H9 (cell line): ENCODE measurements at regions not wholly inside any gene's neighbourhood (a gene's known extent, or its start where the extent isn't known, plus 50 kb on each side); places are given as distances from the start of the nearest gene placed in this dataset.

Experiments
- DNase-seq: peaks from one replicate; pipeline ENCODE4 v3.0.0-alpha.2; 2017
- H2AFZ ChIP-seq: one replicate; pipeline ENCODE4 v1.6.1; 2013; ENCODE audit warnings: mild to moderate bottlenecking, low read length, control low read depth, moderate library complexity
- H2AK5ac ChIP-seq: 2 replicates; pipeline ENCODE4 v1.6.1; 2013; ENCODE audit warnings: low read length, control low read depth, mixed read lengths; ENCODE audit not compliant: insufficient read length
- H2BK120ac ChIP-seq: one replicate; pipeline ENCODE4 v1.6.1; 2013; ENCODE audit warnings: low read depth, mild to moderate bottlenecking, low read length, control low read depth, inconsistent platforms; ENCODE audit not compliant: poor library complexity, severe bottlenecking
- H2BK12ac ChIP-seq: 2 replicates; pipeline ENCODE4 v1.6.1; 2013; ENCODE audit warnings: low read length, control low read depth, mixed read lengths, low read depth; ENCODE audit not compliant: insufficient read length
- H2BK15ac ChIP-seq: 2 replicates; pipeline ENCODE4 v1.6.1; 2013; ENCODE audit warnings: low read depth, low read length, control low read depth
- H2BK20ac ChIP-seq: one replicate; pipeline ENCODE4 v1.6.1; 2013; ENCODE audit warnings: low read depth, mild to moderate bottlenecking, low read length, control low read depth, inconsistent platforms; ENCODE audit not compliant: poor library complexity, severe bottlenecking
- H2BK5ac ChIP-seq: 2 replicates; pipeline ENCODE4 v1.6.1; 2013; ENCODE audit warnings: low read length, control low read depth, mixed read lengths; ENCODE audit not compliant: insufficient read length
- H3K14ac ChIP-seq: 2 replicates; pipeline ENCODE4 v1.6.1; 2013; ENCODE audit warnings: low read length, control low read depth; ENCODE audit not compliant: insufficient read depth
- H3K18ac ChIP-seq: 2 replicates; pipeline ENCODE4 v1.6.1; 2013; ENCODE audit warnings: low read depth, mild to moderate bottlenecking, mixed read lengths, low read length, control low read depth; ENCODE audit not compliant: insufficient read length
- H3K23ac ChIP-seq: 2 replicates; pipeline ENCODE4 v1.6.1; 2013; ENCODE audit warnings: low read length, control low read depth, mixed read lengths, low read depth; ENCODE audit not compliant: insufficient read length
- H3K23me2 ChIP-seq: 2 replicates; pipeline ENCODE4 v1.6.1; 2013; ENCODE audit warnings: low read depth, mild to moderate bottlenecking, mixed read lengths, low read length, control low read depth; ENCODE audit not compliant: insufficient read length, poor library complexity, severe bottlenecking
- H3K27ac ChIP-seq: 2 replicates; pipeline ENCODE4 v1.5.1; 2013; ENCODE audit warnings: low read length, control low read depth, mixed read lengths, low read depth; ENCODE audit not compliant: insufficient read length
- H3K27me3 ChIP-seq: 2 replicates; pipeline ENCODE4 v1.6.1; 2013; ENCODE audit warnings: low read length, control low read depth, inconsistent platforms; ENCODE audit not compliant: insufficient read depth
- H3K4ac ChIP-seq: 2 replicates; pipeline ENCODE4 v1.6.1; 2013; ENCODE audit warnings: low read depth, mild to moderate bottlenecking, control low read depth, inconsistent platforms, low read length, moderate library complexity
- H3K4me1 ChIP-seq: 2 replicates; pipeline ENCODE4 v1.6.1; 2013; ENCODE audit warnings: low read length, control low read depth, inconsistent platforms; ENCODE audit not compliant: insufficient read depth
- H3K4me2 ChIP-seq: 2 replicates; pipeline ENCODE4 v1.6.1; 2013; ENCODE audit warnings: low read length, control low read depth, mixed read lengths; ENCODE audit not compliant: insufficient read length, insufficient read depth
- H3K56ac ChIP-seq: 2 replicates; pipeline ENCODE4 v1.6.1; 2013; ENCODE audit warnings: low read depth, mild to moderate bottlenecking, mixed read lengths, low read length, control low read depth; ENCODE audit not compliant: insufficient read length
- H3K79me1 ChIP-seq: 2 replicates; pipeline ENCODE4 v1.6.1; 2013; ENCODE audit warnings: low read depth, mild to moderate bottlenecking, moderate library complexity, low read length, control low read depth, inconsistent platforms; ENCODE audit not compliant: insufficient read depth, poor library complexity, severe bottlenecking
- H3K79me2 ChIP-seq: 2 replicates; pipeline ENCODE4 v1.6.1; 2013; ENCODE audit warnings: low read length, control low read depth, inconsistent platforms; ENCODE audit not compliant: insufficient read depth
- H3K9ac ChIP-seq: 2 replicates; pipeline ENCODE4 v1.6.1; 2013; ENCODE audit warnings: low read length, control low read depth, mixed read lengths; ENCODE audit not compliant: insufficient read length; ENCODE audit errors: extremely low read depth
- H3K9me3 ChIP-seq: one replicate; pipeline ENCODE4 v1.6.1; 2013; ENCODE audit warnings: low read depth, low read length, inconsistent platforms; ENCODE audit not compliant: control insufficient read depth
- H3T11ph ChIP-seq: one replicate; pipeline ENCODE4 v1.6.1; 2013; ENCODE audit warnings: mild to moderate bottlenecking, low read length, control low read depth, inconsistent platforms
- H4K20me1 ChIP-seq: one replicate; pipeline ENCODE4 v1.6.1; 2013; ENCODE audit not compliant: control insufficient read depth, insufficient read length, insufficient read depth
- H4K5ac ChIP-seq: 2 replicates; pipeline ENCODE4 v1.6.1; 2013; ENCODE audit warnings: low read depth, mild to moderate bottlenecking, mixed read lengths, low read length, control low read depth; ENCODE audit not compliant: insufficient read length
- H4K8ac ChIP-seq: replicated peaks from 2 replicates; pipeline ENCODE4 v1.6.1; 2013; ENCODE audit warnings: low read length, control low read depth, mixed read lengths, low read depth; ENCODE audit not compliant: insufficient read length
- H4K91ac ChIP-seq: 2 replicates; pipeline ENCODE4 v1.6.1; 2013; ENCODE audit warnings: low read depth, mild to moderate bottlenecking, moderate library complexity, mixed read lengths, low read length, control low read depth; ENCODE audit not compliant: insufficient read length
- H3K27ac Mint-ChIP-seq, 3 experiments: 2 replicates in 2 of 3; 3 replicates in 1 of 3; pipeline ENCODE4 v1.8.0; 2020 to 2021; ENCODE audit warnings: mixed read lengths in 3 of 3, mild to moderate bottlenecking in 1 of 3, moderate library complexity in 1 of 3
- H3K27me3 Mint-ChIP-seq: 2 replicates; pipeline ENCODE4 v1.8.0; 2021; ENCODE audit warnings: low read depth, mild to moderate bottlenecking, moderate library complexity, mixed read lengths
- H3K36me3 Mint-ChIP-seq, 3 experiments: 2 replicates in 2 of 3; 3 replicates in 1 of 3; pipeline ENCODE4 v1.8.0; 2020 to 2021; ENCODE audit warnings: low read depth in 3 of 3, mixed read lengths in 3 of 3; ENCODE audit not compliant: insufficient read depth in 1 of 3
- H3K4me1 Mint-ChIP-seq, 2 experiments: 2 replicates each; pipeline ENCODE4 v1.8.0; 2020; ENCODE audit warnings: mixed read lengths in 2 of 2
- H3K4me3 Mint-ChIP-seq, 2 experiments: 2 replicates in 1 of 2; 3 replicates in 1 of 2; pipeline ENCODE4 v1.8.0; 2020 to 2021; ENCODE audit warnings: mild to moderate bottlenecking in 2 of 2, mixed read lengths in 2 of 2, moderate library complexity in 1 of 2
- H3K9me3 Mint-ChIP-seq, 2 experiments: 2 replicates in 1 of 2; 3 replicates in 1 of 2; pipeline ENCODE4 v1.8.0; 2020; ENCODE audit warnings: mild to moderate bottlenecking in 2 of 2, mixed read lengths in 2 of 2, moderate library complexity in 1 of 2
- WGBS: extraction: QIAGEN DNeasy Blood & Tissue Kit; methylation state at CpG from one replicate; pipeline ENCODE4 v1.1.7; 2013; ENCODE audit warnings: missing lambda C conversion rate, low lambda C conversion rate, mixed read lengths; ENCODE audit not compliant: insufficient read length; ENCODE audit errors: extremely low coverage; 5-methylcytosine and 5-hydroxymethylcytosine counted together
- TF ChIP-seq, protein P1 (sequence below): fragments of 200-600 bp; sonication (generic); conservative IDR thresholded peaks from 3 replicates; pipeline ENCODE4 v1.8.0; 2021; ENCODE audit warnings: antibody characterized with exemption, mild to moderate bottlenecking

- H3K27ac ChIP-seq = no peak overlapping the region
- no peak overlapping the region for H3T11ph ChIP-seq
- no peak overlapping the region for H3K9ac ChIP-seq
- no peak overlapping the region for H3K4ac ChIP-seq
- H2BK20ac ChIP-seq = no peak overlapping the region
- no peak overlapping the region for H2BK15ac ChIP-seq
- no peaks in the 10 kb centered on the region for H4K20me1 ChIP-seq
- peaks cover 0 to 2% of the 10 kb centered on the region in 2 experiments; a peak in 1 of 5 replicates for H3K9me3 Mint-ChIP-seq
- no peaks in the 10 kb centered on the region for H3K23me2 ChIP-seq
- DNase-seq = no peak
- no peak overlapping the region for H4K5ac ChIP-seq
- no peaks in the 10 kb centered on the region for H3K27me3 ChIP-seq
- H3K4me3 Mint-ChIP-seq = no peak overlapping the region
- no peak overlapping the region for H3K4me2 ChIP-seq
- H3K27ac Mint-ChIP-seq = no peak overlapping the region
- H2BK12ac ChIP-seq = no peak overlapping the region
- no peaks in the 10 kb centered on the region for H3K79me1 ChIP-seq
- H3K4me1 Mint-ChIP-seq = peaks cover 1 to 4% of the 10 kb centered on the region in 2 experiments; a peak in 2 of 4 replicates
- no peaks in the 10 kb centered on the region for H3K4me1 ChIP-seq
- no peaks in the 10 kb centered on the region for H3K9me3 ChIP-seq
- no peak overlapping the region for H2BK120ac ChIP-seq
- peaks cover 3% of the 10 kb centered on the region; the same call in 1 of the 2 replicates for H3K27me3 Mint-ChIP-seq
- no peak overlapping the region for H4K8ac ChIP-seq
- no peak overlapping the region for H2AFZ ChIP-seq
- H3K18ac ChIP-seq = no peak overlapping the region
- H4K91ac ChIP-seq = no peak overlapping the region
- no peak overlapping the region for H3K23ac ChIP-seq
- no peaks in the 10 kb centered on the region for H3K79me2 ChIP-seq
- peaks cover 0 to 2% (median 0%) of the 10 kb centered on the region in 3 experiments; a peak in 1 of 7 replicates for H3K36me3 Mint-ChIP-seq
- H2BK5ac ChIP-seq = no peak overlapping the region
- WGBS = no CpG with 5 or more reads among the region's 17 CpGs
- TF ChIP-seq, protein P1, sequence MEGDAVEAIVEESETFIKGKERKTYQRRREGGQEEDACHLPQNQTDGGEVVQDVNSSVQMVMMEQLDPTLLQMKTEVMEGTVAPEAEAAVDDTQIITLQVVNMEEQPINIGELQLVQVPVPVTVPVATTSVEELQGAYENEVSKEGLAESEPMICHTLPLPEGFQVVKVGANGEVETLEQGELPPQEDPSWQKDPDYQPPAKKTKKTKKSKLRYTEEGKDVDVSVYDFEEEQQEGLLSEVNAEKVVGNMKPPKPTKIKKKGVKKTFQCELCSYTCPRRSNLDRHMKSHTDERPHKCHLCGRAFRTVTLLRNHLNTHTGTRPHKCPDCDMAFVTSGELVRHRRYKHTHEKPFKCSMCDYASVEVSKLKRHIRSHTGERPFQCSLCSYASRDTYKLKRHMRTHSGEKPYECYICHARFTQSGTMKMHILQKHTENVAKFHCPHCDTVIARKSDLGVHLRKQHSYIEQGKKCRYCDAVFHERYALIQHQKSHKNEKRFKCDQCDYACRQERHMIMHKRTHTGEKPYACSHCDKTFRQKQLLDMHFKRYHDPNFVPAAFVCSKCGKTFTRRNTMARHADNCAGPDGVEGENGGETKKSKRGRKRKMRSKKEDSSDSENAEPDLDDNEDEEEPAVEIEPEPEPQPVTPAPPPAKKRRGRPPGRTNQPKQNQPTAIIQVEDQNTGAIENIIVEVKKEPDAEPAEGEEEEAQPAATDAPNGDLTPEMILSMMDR = no peak
- no peak overlapping the region for H2AK5ac ChIP-seq
- H3K56ac ChIP-seq = no peak overlapping the region
- no peak overlapping the region for H3K14ac ChIP-seq
These were observed 985.1 kb downstream of the BRD1 start for GRCh38 chr22:48842583-48842945.
